K562 (cell line): ENCODE measurements at regions not wholly inside any gene's neighbourhood (a gene's known extent, or its start where the extent isn't known, plus 50 kb on each side); places are given as distances from the start of the nearest gene placed in this dataset.

ENCODE experiments used
- ATAC-seq: fragments of 200-7000 bp; cut with Tn5 transposase; 3 replicates; pipeline ENCODE4 v1.9.1; 2020; ENCODE audit warnings: moderate library complexity
- BruUV-seq: library from RNA; stranded (reverse); fragments of 400-500 nt; replicated peaks from 2 replicates; lab custom pipeline; 2021; lab: Mats Ljungman, UMichigan
- CTCF ChIA-PET: fragments of 300-600 bp; formaldehyde crosslinking; extraction: SDS; loops from one replicate; lab custom pipeline; 2021; ENCODE audit warnings: low intra/inter-chr PET ratio; lab: Yijun Ruan, JAX
- POLR2A ChIA-PET: fragments of 300-600, 350-650 bp; sonication (Branson Sonifier 250); formaldehyde crosslinking; extraction: SDS; loops from one replicate; lab custom pipeline; 2021; ENCODE audit warnings: antibody characterized with exemption, inconsistent platforms; lab: Yijun Ruan, JAX
- DNase-seq, 4 experiments: peaks; one replicate each; pipeline versions ENCODE4 v3.0.0 to v3.0.0-alpha.2; 2011 to 2018; ENCODE audit warnings: low spot score in 3 of 4, mixed read lengths in 3 of 4; ENCODE audit errors: extremely low read depth in 1 of 4
- FAIRE-seq: peaks from 2 replicates; lab custom pipeline; 2011; peaks lifted over from hg19 to GRCh38; lab: Jason Lieb, UNC
- H2AFZ ChIP-seq: 2 replicates; pipeline ENCODE4 v1.6.0; 2011; ENCODE audit warnings: low read depth, low read length, control low read depth, inconsistent platforms
- H3K27ac ChIP-seq: fragments of 200-600 bp; 3 replicates; pipeline ENCODE4 v1.8.0; 2011; ENCODE audit warnings: low read depth, mild to moderate bottlenecking, control low read depth, inconsistent platforms, low read length, moderate library complexity, mixed read lengths; ENCODE audit errors: extremely low read depth
- H3K27me3 ChIP-seq, 2 experiments: fragments of 300-600 bp in 1 of 2; 2 replicates in 1 of 2; 3 replicates in 1 of 2; pipeline versions ENCODE4 v1.6.0 to v1.8.0; 2011; ENCODE audit warnings: inconsistent platforms in 2 of 2, low read length in 2 of 2, mild to moderate bottlenecking in 1 of 2, mixed read lengths in 1 of 2, moderate library complexity in 1 of 2; ENCODE audit not compliant: control insufficient read depth in 2 of 2, insufficient read depth in 2 of 2
- H3K36me3 ChIP-seq: fragments of 300-600 bp; 3 replicates; pipeline ENCODE4 v1.8.0; 2011; ENCODE audit warnings: mild to moderate bottlenecking, low read length, inconsistent platforms; ENCODE audit not compliant: control insufficient read depth, insufficient read depth
- H3K4me1 ChIP-seq, 2 experiments: fragments of 200-600 bp in 1 of 2; replicated peaks in 1 of 2; 2 replicates in 1 of 2; 3 replicates in 1 of 2; pipeline versions ENCODE4 v1.5.1 to v1.8.0; 2011; ENCODE audit warnings: inconsistent platforms in 2 of 2, low read length in 2 of 2, mild to moderate bottlenecking in 1 of 2, mixed read lengths in 1 of 2, moderate library complexity in 1 of 2; ENCODE audit not compliant: control insufficient read depth in 2 of 2, insufficient read depth in 2 of 2
- H3K4me2 ChIP-seq: 2 replicates; pipeline ENCODE4 v1.6.1; 2011; ENCODE audit warnings: low read length, control low read depth, inconsistent platforms, mixed read lengths; ENCODE audit not compliant: insufficient read depth
- H3K4me3 ChIP-seq: fragments of 200-600 bp; sonication (generic), shearing (Covaris generic); 2 replicates; pipeline ENCODE4 v1.5.1; 2016; ENCODE audit warnings: control low read depth, inconsistent platforms
- H3K79me2 ChIP-seq: fragments of 200-600 bp; 3 replicates; pipeline ENCODE4 v1.8.0; 2011; ENCODE audit warnings: low read length, inconsistent platforms; ENCODE audit not compliant: control insufficient read depth, insufficient read depth
- H3K9ac ChIP-seq, 2 experiments: 2 replicates each; pipeline versions ENCODE4 v1.6.0 to v1.6.1; 2011; ENCODE audit warnings: low read depth in 2 of 2, low read length in 2 of 2, control low read depth in 1 of 2, inconsistent platforms in 1 of 2, mild to moderate bottlenecking in 1 of 2, mixed read lengths in 1 of 2; ENCODE audit not compliant: insufficient read depth in 1 of 2
- H3K9me1 ChIP-seq: one replicate; pipeline ENCODE4 v1.6.0; 2011; ENCODE audit warnings: inconsistent platforms, mild to moderate bottlenecking, low read length, moderate library complexity; ENCODE audit not compliant: control insufficient read depth, insufficient read depth
- H3K9me3 ChIP-seq: replicated peaks from 2 replicates; pipeline ENCODE4 v1.5.1; 2011; ENCODE audit warnings: low read depth, low read length, inconsistent platforms; ENCODE audit not compliant: control insufficient read depth, insufficient read depth
- H4K20me1 ChIP-seq: replicated peaks from 2 replicates; pipeline ENCODE4 v1.6.1; 2011; ENCODE audit warnings: low read length, inconsistent platforms, mixed read lengths; ENCODE audit not compliant: control insufficient read depth, insufficient read depth
- MYNN ChIP-seq, 2 experiments: sonication (generic); formaldehyde crosslinking in 1 of 2; IDR thresholded peaks; 2 replicates each; pipeline versions ENCODE4 v1.5.0 to v1.6.1; 2016 to 2020; ENCODE audit warnings: antibody characterized with exemption in 1 of 2, missing genetic modification reagents in 1 of 2
- NCOA6 ChIP-seq: fragments of 450-650 bp; IDR thresholded peaks from 2 replicates; pipeline ENCODE4 v1.6.1; 2017; ENCODE audit warnings: mild to moderate bottlenecking
- SRSF9 ChIP-seq: fragments of 200-400 bp; formaldehyde crosslinking; IDR thresholded peaks from 2 replicates; pipeline ENCODE4 v1.6.1; 2017; ENCODE audit warnings: low read depth, low read length, borderline replicate concordance
- WHSC1 ChIP-seq: IDR thresholded peaks from one replicate; pipeline ENCODE4 v1.6.1; 2012; ENCODE audit warnings: low read length, control low read depth, inconsistent platforms
- ZKSCAN3 ChIP-seq: fragments of 250-450 bp; sonication (Bioruptor Pico); IDR thresholded peaks from 2 replicates; pipeline ENCODE4 v1.4.0; 2020
- ZNF583 ChIP-seq: fragments of 250-450 bp; sonication (Bioruptor Pico); IDR thresholded peaks from 2 replicates; pipeline ENCODE4 v1.4.0; 2020
- ZNF609 ChIP-seq: sonication (generic); formaldehyde crosslinking; IDR thresholded peaks from 2 replicates; pipeline ENCODE4 v1.8.1; 2023; ENCODE audit warnings: missing genetic modification reagents, mild to moderate bottlenecking, borderline replicate concordance
- ZNF696 ChIP-seq: fragments of 250-450 bp; sonication (Bioruptor Pico); conservative IDR thresholded peaks from 2 replicates; pipeline ENCODE4 v1.4.0; 2020; ENCODE audit warnings: mild to moderate bottlenecking, moderate library complexity
- WGBS: fragments of 100-300 bp; shearing (Covaris generic); methylation state at CpG from one replicate; pipeline ENCODE4 v1.1.6; 2016; ENCODE audit warnings: low coverage, mixed read lengths; ENCODE audit not compliant: insufficient coverage; ENCODE audit errors: missing lambda C conversion rate; 5-methylcytosine and 5-hydroxymethylcytosine counted together
- in situ Hi-C: fragments of 300-500 bp; cut with MboI; formaldehyde crosslinking; loops from 4 replicates; pipeline ENCODE4 v1.15.0; 2018; ENCODE audit warnings: inconsistent platforms, mixed read lengths
- intact Hi-C: fragments of 100-400 bp; cut with micrococcal nuclease; formaldehyde crosslinking; loops from 2 replicates; pipeline ENCODE4 v1.14.2; 2022
- TF ChIP-seq, protein P1 (sequence below): sonication (generic); formaldehyde crosslinking; IDR thresholded peaks from 2 replicates; pipeline ENCODE4 v1.8.0; 2022; ENCODE audit warnings: missing genetic modification reagents, mild to moderate bottlenecking, borderline replicate concordance
- TF ChIP-seq, protein P2 (sequence below): fragments of 250-450 bp; sonication (Bioruptor Pico); IDR thresholded peaks from 2 replicates; pipeline ENCODE4 v1.5.0; 2020; ENCODE audit warnings: mild to moderate bottlenecking, borderline replicate concordance
- TF ChIP-seq, protein P3 (sequence below): fragments of 450-650 bp; formaldehyde crosslinking; conservative IDR thresholded peaks from 2 replicates; pipeline ENCODE4 v1.4.0; 2022; ENCODE audit warnings: mild to moderate bottlenecking, missing genetic modification characterization
- TF ChIP-seq, protein P4 (sequence below): fragments of 450-650 bp; IDR thresholded peaks from 2 replicates; pipeline ENCODE4 v1.6.1; 2016; ENCODE audit warnings: low read depth, mild to moderate bottlenecking, moderate library complexity

GRCh38 chr12:84727961-84728360, 184.6 kb downstream of the SLC6A15 start:
- WGBS: 0% methylated on average over 3 of the region's 3 CpGs
- BruUV-seq: no TSS peak
- Histone ChIP-seq H3K4me2 (no peak overlapping the region), H3K36me3 (no peaks in the 10 kb centered on the region), H3K4me3 (no peak overlapping the region), H3K9ac (no peak overlapping the region), H3K27ac (no peak overlapping the region), H3K27me3 (no peaks in the 10 kb centered on the region), H4K20me1 (no peaks in the 10 kb centered on the region), H3K9me1 (no peaks in the 10 kb centered on the region), H3K9me3 (no peaks in the 10 kb centered on the region; the same call in 1 of the 2 replicates), H3K79me2 (no peaks in the 10 kb centered on the region), H3K4me1 (no peaks in the 10 kb centered on the region), H2AFZ (no peak overlapping the region)
- ChIA-PET POLR2A (no interaction called here), CTCF (no interaction called here)
- DNase-seq (no peak), FAIRE-seq (no peak), ATAC-seq (no peak)
- in situ Hi-C loops (no loop called here), intact Hi-C loops (no loop called here)
- TF ChIP-seq ZNF696 (CRISPR knock-in tag): no peak
- no peak for TF ChIP-seq ZNF583
- no peak for TF ChIP-seq SRSF9
- TF ChIP-seq, protein P1, sequence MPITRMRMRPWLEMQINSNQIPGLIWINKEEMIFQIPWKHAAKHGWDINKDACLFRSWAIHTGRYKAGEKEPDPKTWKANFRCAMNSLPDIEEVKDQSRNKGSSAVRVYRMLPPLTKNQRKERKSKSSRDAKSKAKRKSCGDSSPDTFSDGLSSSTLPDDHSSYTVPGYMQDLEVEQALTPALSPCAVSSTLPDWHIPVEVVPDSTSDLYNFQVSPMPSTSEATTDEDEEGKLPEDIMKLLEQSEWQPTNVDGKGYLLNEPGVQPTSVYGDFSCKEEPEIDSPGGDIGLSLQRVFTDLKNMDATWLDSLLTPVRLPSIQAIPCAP: no peak
- no peak for TF ChIP-seq NCOA6
- TF ChIP-seq WHSC1: no peak
- no peak for TF ChIP-seq MYNN (IDR thresholded peaks at IDR 0.05)
- TF ChIP-seq MYNN (CRISPR knock-in tag; IDR thresholded peaks at IDR 0.05): no peak
- TF ChIP-seq, protein P2, sequence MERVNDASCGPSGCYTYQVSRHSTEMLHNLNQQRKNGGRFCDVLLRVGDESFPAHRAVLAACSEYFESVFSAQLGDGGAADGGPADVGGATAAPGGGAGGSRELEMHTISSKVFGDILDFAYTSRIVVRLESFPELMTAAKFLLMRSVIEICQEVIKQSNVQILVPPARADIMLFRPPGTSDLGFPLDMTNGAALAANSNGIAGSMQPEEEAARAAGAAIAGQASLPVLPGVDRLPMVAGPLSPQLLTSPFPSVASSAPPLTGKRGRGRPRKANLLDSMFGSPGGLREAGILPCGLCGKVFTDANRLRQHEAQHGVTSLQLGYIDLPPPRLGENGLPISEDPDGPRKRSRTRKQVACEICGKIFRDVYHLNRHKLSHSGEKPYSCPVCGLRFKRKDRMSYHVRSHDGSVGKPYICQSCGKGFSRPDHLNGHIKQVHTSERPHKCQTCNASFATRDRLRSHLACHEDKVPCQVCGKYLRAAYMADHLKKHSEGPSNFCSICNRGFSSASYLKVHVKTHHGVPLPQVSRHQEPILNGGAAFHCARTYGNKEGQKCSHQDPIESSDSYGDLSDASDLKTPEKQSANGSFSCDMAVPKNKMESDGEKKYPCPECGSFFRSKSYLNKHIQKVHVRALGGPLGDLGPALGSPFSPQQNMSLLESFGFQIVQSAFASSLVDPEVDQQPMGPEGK (CRISPR knock-in tag): no peak
- TF ChIP-seq, protein P3, sequence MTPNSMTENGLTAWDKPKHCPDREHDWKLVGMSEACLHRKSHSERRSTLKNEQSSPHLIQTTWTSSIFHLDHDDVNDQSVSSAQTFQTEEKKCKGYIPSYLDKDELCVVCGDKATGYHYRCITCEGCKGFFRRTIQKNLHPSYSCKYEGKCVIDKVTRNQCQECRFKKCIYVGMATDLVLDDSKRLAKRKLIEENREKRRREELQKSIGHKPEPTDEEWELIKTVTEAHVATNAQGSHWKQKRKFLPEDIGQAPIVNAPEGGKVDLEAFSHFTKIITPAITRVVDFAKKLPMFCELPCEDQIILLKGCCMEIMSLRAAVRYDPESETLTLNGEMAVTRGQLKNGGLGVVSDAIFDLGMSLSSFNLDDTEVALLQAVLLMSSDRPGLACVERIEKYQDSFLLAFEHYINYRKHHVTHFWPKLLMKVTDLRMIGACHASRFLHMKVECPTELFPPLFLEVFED (CRISPR knock-in tag): no peak
- TF ChIP-seq, protein P4, sequence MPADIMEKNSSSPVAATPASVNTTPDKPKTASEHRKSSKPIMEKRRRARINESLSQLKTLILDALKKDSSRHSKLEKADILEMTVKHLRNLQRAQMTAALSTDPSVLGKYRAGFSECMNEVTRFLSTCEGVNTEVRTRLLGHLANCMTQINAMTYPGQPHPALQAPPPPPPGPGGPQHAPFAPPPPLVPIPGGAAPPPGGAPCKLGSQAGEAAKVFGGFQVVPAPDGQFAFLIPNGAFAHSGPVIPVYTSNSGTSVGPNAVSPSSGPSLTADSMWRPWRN: no peak
- TF ChIP-seq ZKSCAN3: no peak
- TF ChIP-seq ZNF609: no peak
